ENCODE measurements at regions not wholly inside any gene's neighbourhood (a gene's known extent, or its start where the extent isn't known, plus 50 kb on each side); places are given as distances from the start of the nearest gene placed in this dataset.
A peak's percentile ranks its signal among the peaks of the same experiment; 100 is the strongest.

DNA sequence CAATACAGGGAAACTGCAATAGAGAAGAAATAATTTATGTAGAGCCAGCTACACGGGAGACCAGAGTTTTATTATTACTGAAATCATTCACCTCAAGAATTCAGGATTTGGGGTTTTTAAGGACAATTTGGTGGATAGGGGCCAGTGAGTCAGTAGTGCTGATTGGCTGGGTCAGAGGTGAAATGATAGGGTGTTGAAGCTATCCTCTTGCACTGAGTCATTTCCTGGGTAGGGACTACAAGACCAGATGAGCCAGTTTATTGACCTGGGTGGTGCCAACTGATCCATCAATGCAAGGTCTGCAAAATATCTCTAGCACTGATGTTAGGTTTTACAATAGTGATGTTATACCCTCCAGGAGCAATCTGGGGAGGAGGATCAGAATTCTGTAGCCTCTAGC, 486.3 kb downstream of the LRIG3 start (continued):
- TF ChIP-seq TCF7L2 (IDR thresholded peaks at IDR 0.05; ENCODE audit: borderline replicate concordance, extremely low read depth, insufficient read depth, insufficient read length) = no peak

DNA sequence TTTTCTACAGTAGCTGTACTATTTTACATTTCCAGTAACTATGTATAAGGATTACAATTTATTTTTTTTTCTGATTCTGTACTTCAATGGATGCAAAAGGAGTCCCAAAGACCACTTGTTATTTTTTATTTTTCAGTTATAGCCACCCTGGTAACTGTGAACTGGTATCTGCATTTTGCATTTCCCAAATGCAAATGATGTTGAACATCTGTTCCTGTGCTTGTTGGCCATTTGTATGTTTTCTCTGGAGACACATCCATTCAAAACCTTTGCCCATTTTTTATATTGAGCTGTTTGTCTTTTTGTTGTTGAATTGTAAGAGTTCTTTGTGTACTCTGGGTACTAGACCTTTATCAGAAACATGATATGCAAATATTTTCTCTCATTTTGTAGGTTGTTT, 485.6 kb downstream of the LRIG3 start:
- H3K9me2 ChIP-seq (ENCODE audit: insufficient read depth) = no peaks in the 10 kb centered on the region
- peak overlapping the region; percentile 50; the same call in 1 of the 2 replicates for H3K4me2 ChIP-seq (ENCODE audit: low read length)
- RAD21 ChIA-PET (ENCODE audit: low non-redundant PET in 1 of 2, low total read pairs in 2 of 2, uncharacterized antibody in 2 of 2, unreplicated experiment in 2 of 2) = no interaction called here
- ATAC-seq (no peak), DNase-seq (ENCODE audit: low read depth, low spot score) (no peak)
- peak overlapping the region; percentile 10 for H2AFZ ChIP-seq (ENCODE audit: low read depth, low read length, poor library complexity, severe bottlenecking)
- H3K4me3 ChIP-seq (replicated peaks in 1 of 2; ENCODE audit: low read depth in 1 of 2, low read length in 2 of 2) = no peak overlapping the region
- H4K20me1 ChIP-seq (ENCODE audit: insufficient read depth) = no peaks in the 10 kb centered on the region
- H3K27ac ChIP-seq (ENCODE audit: low read depth, low read length) = no peak overlapping the region
- CTCF ChIA-PET = interaction anchor here (1.3 kb wide), 1 partner anchor 9 kb away, joined by 7 read pairs; no protein-coding TSS in a partner anchor
- no peaks in the 10 kb centered on the region for H3K27me3 ChIP-seq (ENCODE audit: insufficient read depth, low read length)
- H3K36me3 ChIP-seq (ENCODE audit: control insufficient read depth in 1 of 2, insufficient read depth in 2 of 2, low read length in 2 of 2) = no peaks in the 10 kb centered on the region
- POLR2A ChIA-PET = no interaction called here
- no peaks in the 10 kb centered on the region for H3K79me2 ChIP-seq (ENCODE audit: insufficient read depth, low read length)
- H3K9me3 ChIP-seq (ENCODE audit: control insufficient read depth in 1 of 2, insufficient read depth in 1 of 2, low read depth in 1 of 2, low read length in 2 of 2) = no peaks in the 10 kb centered on the region
- no peak for TF ChIP-seq RAD21 (IDR thresholded peaks at IDR 0.05; ENCODE audit: low read depth)
- TF ChIP-seq MAX (IDR thresholded peaks at IDR 0.05) = no peak
- no peak for TF ChIP-seq ELF1 (IDR thresholded peaks at IDR 0.05; ENCODE audit: borderline replicate concordance, low read depth)
- no peak for TF ChIP-seq SP1 (IDR thresholded peaks at IDR 0.05; ENCODE audit: low read depth)
- no peak for TF ChIP-seq EGR1 (IDR thresholded peaks at IDR 0.05; ENCODE audit: low read depth)
- no peak for TF ChIP-seq FOSL1 (IDR thresholded peaks at IDR 0.05; ENCODE audit: low read depth)
- TF ChIP-seq CTCF (IDR thresholded peaks at IDR 0.05 in 2 of 3, conservative IDR thresholded peaks at IDR 0.05 in 1 of 3; ENCODE audit: borderline replicate concordance in 1 of 3, insufficient read depth in 1 of 3, low read depth in 2 of 3, low read length in 2 of 3) = no peak
- no peak for TF ChIP-seq SRF (IDR thresholded peaks at IDR 0.05; ENCODE audit: low read depth)
- TF ChIP-seq CBX3 (IDR thresholded peaks at IDR 0.05; ENCODE audit: low read depth) = no peak
- TF ChIP-seq EZH2phosphoT487 (IDR thresholded peaks at IDR 0.05; ENCODE audit: borderline replicate concordance) = no peak
- TF ChIP-seq JUND (IDR thresholded peaks at IDR 0.05) = no peak
- TF ChIP-seq POLR2AphosphoS5 (IDR thresholded peaks at IDR 0.05; ENCODE audit: low read depth, low read length) = no peak
- TF ChIP-seq REST (IDR thresholded peaks at IDR 0.05; ENCODE audit: low read depth) = no peak
- no peak for TF ChIP-seq YY1 (IDR thresholded peaks at IDR 0.05; ENCODE audit: extremely low read depth, insufficient replicate concordance, low read depth, low read length)
- no peak for TF ChIP-seq TCF7L2 (IDR thresholded peaks at IDR 0.05; ENCODE audit: borderline replicate concordance, extremely low read depth, insufficient read depth, insufficient read length)
- peaks cover 4 to 15% of the 10 kb centered on the region in 2 experiments; a peak in 3 of 4 replicates for H3K4me1 ChIP-seq (ENCODE audit: control insufficient read depth in 1 of 2, insufficient read depth in 2 of 2, low read length in 2 of 2)
- BruUV-seq (replicated peaks) = no TSS peak
- intact Hi-C loops (cut with micrococcal nuclease) = no loop called here
- no peak overlapping the region for H3K9ac ChIP-seq (ENCODE audit: low read length)
